Vagina (tissue), 2 donors: ENCODE measurements at regions not wholly inside any gene's neighbourhood (a gene's known extent, or its start where the extent isn't known, plus 50 kb on each side); places are given as distances from the start of the nearest gene placed in this dataset.

Experiments
- POLR2A ChIP-seq, 2 donors: fragments of 450-650 bp; IDR thresholded peaks; one replicate each; pipeline ENCODE4 v1.6.1; 2017; ENCODE audit warnings: antibody characterized with exemption in 2 of 2, mild to moderate bottlenecking in 2 of 2, moderate library complexity in 2 of 2
- TF ChIP-seq, protein P1 (sequence below), 3 experiments: fragments of 450-650 bp in 2 of 3; fragments of 200-600 bp in 1 of 3; sonication (generic) in 1 of 3; IDR thresholded peaks; one replicate each; pipeline ENCODE4 v1.5.1; 2017 to 2019; ENCODE audit warnings: antibody characterized with exemption in 3 of 3, mild to moderate bottlenecking in 2 of 3, moderate library complexity in 2 of 3

DNA sequence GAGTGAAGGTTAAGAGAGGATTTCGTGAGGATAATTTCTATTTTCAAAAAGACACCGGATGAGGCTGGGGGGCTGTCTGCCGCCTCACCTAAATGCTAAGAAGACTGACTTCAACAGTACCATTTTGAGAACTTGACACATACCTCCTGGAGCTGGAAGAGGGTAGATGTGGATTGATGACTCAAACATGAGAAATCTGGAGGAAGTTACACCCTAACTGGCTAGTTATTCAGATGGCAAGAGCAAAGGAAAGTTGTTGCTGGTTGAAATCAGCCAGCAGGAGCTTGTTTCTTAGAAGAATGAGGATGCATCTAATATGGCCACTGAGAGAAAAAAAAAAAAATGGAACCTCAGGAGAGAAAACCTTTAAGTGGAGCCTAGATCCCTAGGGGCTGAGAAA lies 76.2 kb upstream of the KIAA1217 start:
- TF ChIP-seq, protein P1, sequence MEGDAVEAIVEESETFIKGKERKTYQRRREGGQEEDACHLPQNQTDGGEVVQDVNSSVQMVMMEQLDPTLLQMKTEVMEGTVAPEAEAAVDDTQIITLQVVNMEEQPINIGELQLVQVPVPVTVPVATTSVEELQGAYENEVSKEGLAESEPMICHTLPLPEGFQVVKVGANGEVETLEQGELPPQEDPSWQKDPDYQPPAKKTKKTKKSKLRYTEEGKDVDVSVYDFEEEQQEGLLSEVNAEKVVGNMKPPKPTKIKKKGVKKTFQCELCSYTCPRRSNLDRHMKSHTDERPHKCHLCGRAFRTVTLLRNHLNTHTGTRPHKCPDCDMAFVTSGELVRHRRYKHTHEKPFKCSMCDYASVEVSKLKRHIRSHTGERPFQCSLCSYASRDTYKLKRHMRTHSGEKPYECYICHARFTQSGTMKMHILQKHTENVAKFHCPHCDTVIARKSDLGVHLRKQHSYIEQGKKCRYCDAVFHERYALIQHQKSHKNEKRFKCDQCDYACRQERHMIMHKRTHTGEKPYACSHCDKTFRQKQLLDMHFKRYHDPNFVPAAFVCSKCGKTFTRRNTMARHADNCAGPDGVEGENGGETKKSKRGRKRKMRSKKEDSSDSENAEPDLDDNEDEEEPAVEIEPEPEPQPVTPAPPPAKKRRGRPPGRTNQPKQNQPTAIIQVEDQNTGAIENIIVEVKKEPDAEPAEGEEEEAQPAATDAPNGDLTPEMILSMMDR (IDR thresholded peaks at IDR 0.05) = no peak
- no peak for TF ChIP-seq POLR2A (IDR thresholded peaks at IDR 0.05)
